AG04449 (cell line): ENCODE measurements at regions not wholly inside any gene's neighbourhood (a gene's known extent, or its start where the extent isn't known, plus 50 kb on each side); places are given as distances from the start of the nearest gene placed in this dataset.

Experiments used
- CTCF ChIA-PET: fragments of 350-600 bp; formaldehyde crosslinking; extraction: SDS; loops from one replicate; lab custom pipeline; 2021; ENCODE audit warnings: antibody characterized with exemption; lab: Yijun Ruan, JAX
- POLR2A ChIA-PET: fragments of 400-600, 350-600 bp; formaldehyde crosslinking; extraction: SDS; loops from one replicate; lab custom pipeline; 2020; ENCODE audit warnings: antibody characterized with exemption, inconsistent platforms; lab: Yijun Ruan, JAX
- DNase-seq: peaks from one replicate; pipeline ENCODE4 v3.0.0-alpha.2; 2010; ENCODE audit warnings: low read depth, low spot score
- H3K4me3 ChIP-seq: 2 replicates; pipeline ENCODE4 v1.5.1; 2011; ENCODE audit warnings: low read depth, mild to moderate bottlenecking, control low read depth, low read length
- CTCF ChIP-seq: IDR thresholded peaks from one replicate; pipeline ENCODE4 v1.5.1; 2011; ENCODE audit warnings: mild to moderate bottlenecking, moderate library complexity, low read length, control low read depth, inconsistent platforms; ENCODE audit not compliant: insufficient read depth; ENCODE audit errors: missing control alignments

GRCh38 chr3:162175878-162176277 is 679.3 kb downstream of the OTOL1 start:
- no peak for DNase-seq
- TF ChIP-seq CTCF: no peak
- ChIA-PET CTCF (no interaction called here), POLR2A (no interaction called here)
- no peak overlapping the region for H3K4me3 ChIP-seq

- no peak for TF ChIP-seq CTCF
- H3K4me3 ChIP-seq: no peak overlapping the region
- DNase-seq: no peak
- ChIA-PET CTCF (no interaction called here), POLR2A (no interaction called here)
These were observed 686.8 kb downstream of the OTOL1 start for GRCh38 chr3:162183440-162183839.

- TF ChIP-seq CTCF: no peak
- no peak overlapping the region for H3K4me3 ChIP-seq
- DNase-seq: no peak
- POLR2A ChIA-PET: no interaction called here
- CTCF ChIA-PET: no interaction called here
These were observed 695.9 kb downstream of the OTOL1 start for GRCh38 chr3:162192340-162193029.

GRCh38 chr3:162193148-162194095 is 696.8 kb downstream of the OTOL1 start:
- no peak for DNase-seq
- no peak for TF ChIP-seq CTCF
- H3K4me3 ChIP-seq: no peak overlapping the region
- ChIA-PET CTCF (no interaction called here), POLR2A (no interaction called here)

GRCh38 chr3:162195147-162195546 is 698.5 kb downstream of the OTOL1 start:
- POLR2A ChIA-PET: no interaction called here
- no peak for TF ChIP-seq CTCF
- CTCF ChIA-PET: no interaction called here
- no peak overlapping the region for H3K4me3 ChIP-seq
- no peak for DNase-seq

GRCh38 chr3:162196964-162197363 is 700.4 kb downstream of the OTOL1 start:
- H3K4me3 ChIP-seq: no peak overlapping the region
- TF ChIP-seq CTCF: no peak
- no peak for DNase-seq
- CTCF ChIA-PET: no interaction called here
- POLR2A ChIA-PET: no interaction called here
